GM12875 (cell line): ENCODE measurements at regions not wholly inside any gene's neighbourhood (a gene's known extent, or its start where the extent isn't known, plus 50 kb on each side); places are given as distances from the start of the nearest gene placed in this dataset.
"Not testable (repeated sequence)": the region's sequence is repeated elsewhere in the genome, so short reads cannot be mapped to it uniquely, and the experiment has no call there.

ENCODE experiments used
- H3K4me3 ChIP-seq: one replicate; pipeline ENCODE4 v1.5.1; 2011; ENCODE audit warnings: low read depth, low read length, control low read depth
- CTCF ChIP-seq: IDR thresholded peaks from 2 replicates; pipeline ENCODE4 v1.5.1; 2011; ENCODE audit warnings: low read depth, mild to moderate bottlenecking, control low read depth, inconsistent platforms, low read length, moderate library complexity, borderline replicate concordance; ENCODE audit not compliant: insufficient read depth

DNA sequence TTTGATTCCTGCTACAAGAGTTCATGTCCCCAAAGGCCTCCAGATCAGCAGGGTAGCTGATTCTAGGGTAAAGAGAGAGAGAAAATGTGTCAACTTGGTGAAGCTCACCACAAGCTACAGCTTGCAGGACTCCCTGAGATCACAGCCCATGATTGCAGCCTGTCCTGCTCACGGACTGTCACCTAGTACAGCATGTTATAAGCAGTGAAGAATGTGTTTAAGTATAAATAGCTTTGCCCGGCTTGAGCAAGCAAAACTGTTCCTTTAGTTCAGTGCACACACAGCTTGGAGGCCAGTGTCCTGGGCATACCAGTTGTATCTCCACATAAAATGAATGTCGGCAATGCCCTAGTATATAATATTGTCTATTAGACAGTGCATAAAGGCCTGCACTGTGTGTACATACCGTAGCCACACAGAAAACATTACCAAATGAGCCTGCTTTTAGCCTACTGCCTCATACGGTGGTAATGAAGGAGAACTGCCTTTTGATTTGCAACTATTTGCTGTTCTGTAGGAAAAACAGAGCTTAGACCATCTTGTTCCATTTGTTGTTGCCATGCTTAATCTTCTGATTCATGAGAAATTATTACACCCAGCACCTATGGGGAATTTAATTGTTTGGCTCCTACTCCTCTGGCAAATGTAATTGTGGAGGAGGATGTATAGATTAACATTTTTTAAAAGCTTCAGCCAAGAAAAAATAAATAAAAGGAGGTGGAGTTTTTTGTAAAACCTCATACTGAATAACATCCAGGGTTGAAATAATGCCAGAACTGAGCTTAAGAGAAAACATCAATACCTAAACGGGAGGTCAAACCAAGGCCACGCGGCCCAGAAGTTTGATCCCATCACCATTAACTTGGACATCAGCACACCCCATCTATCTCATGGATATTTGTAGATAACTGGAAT lies 108.1 kb upstream of the G2E3 start:
- TF ChIP-seq CTCF: no peak
- H3K4me3 ChIP-seq: no peak overlapping the region

DNA sequence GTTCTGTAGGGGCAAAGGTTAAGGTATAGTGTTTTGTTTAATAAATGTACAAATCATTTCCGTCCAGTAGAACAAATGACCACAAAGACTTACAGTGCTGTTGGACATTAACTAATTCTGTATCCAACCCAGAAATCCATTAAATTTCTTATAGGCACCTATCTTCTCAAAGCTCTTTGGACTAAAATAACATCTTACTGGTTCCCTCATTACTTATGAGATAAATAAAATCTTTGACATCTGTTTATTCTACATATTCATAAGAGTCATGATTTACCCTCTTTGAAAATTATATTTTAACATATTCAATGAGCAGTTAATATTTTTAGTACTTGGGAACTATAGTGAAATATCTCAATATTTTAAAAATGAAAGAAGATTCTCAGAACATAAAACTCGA lies 102.7 kb upstream of the G2E3 start:
- no peak for TF ChIP-seq CTCF
- H3K4me3 ChIP-seq: no peak overlapping the region

- no peak for TF ChIP-seq CTCF
Observed at GRCh38 chr14:30462358-30462757, 96.6 kb upstream of the G2E3 start.

GRCh38 chr14:30464481-30464880 lies 94.5 kb upstream of the G2E3 start:
- H3K4me3 ChIP-seq: no peak overlapping the region
- TF ChIP-seq CTCF: no peak

More at GRCh38 chr14:30462358-30462757, 96.6 kb upstream of the G2E3 start:
- no peak overlapping the region for H3K4me3 ChIP-seq

DNA sequence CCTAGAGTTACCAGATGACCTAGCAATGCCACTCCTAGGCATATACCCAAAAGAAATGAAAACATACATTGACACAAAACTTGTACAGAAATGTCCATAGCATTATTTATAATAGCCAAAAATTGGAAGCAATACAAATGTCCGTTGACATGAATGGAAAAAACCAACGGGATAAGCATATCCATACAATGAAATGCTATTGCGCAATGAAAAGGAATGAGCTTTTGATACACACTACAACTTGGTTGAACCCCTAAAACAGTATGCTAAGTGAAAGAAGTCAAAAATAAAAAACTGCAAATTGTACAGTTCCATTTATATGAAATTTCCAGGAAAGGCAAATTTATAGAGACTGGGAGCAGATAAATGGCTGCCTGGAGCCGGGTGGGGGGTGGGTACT lies 90.6 kb upstream of the G2E3 start:
- H3K4me3 ChIP-seq: no peak overlapping the region
- TF ChIP-seq CTCF: no peak

GRCh38 chr14:30471980-30472379 lies 87.0 kb upstream of the G2E3 start:
- TF ChIP-seq CTCF: no peak
- no peak overlapping the region for H3K4me3 ChIP-seq

GRCh38 chr14:30473846-30474696 lies 84.9 kb upstream of the G2E3 start:
- H3K4me3 ChIP-seq: not testable (repeated sequence)
